Activated CD4-positive, alpha-beta T cell treated with anti-CD3 and anti-CD28 coated beads, Interleukin-2, Interleukin-6, amounts not matched to agents 100 ng/mL and 50 ng/mL, durations not matched to agents 16 hours and 8 hours (primary cell): ENCODE measurements at regions not wholly inside any gene's neighbourhood (a gene's known extent, or its start where the extent isn't known, plus 50 kb on each side); places are given as distances from the start of the nearest gene placed in this dataset.

Experiments
- DNase-seq: peaks from one replicate; pipeline ENCODE4 v3.0.0-alpha.2; 2020

- no peak for DNase-seq
Observed at GRCh38 chr13:72217142-72217541, 350.1 kb upstream of the DACH1 start.

GRCh38 chr13:72208112-72208645 is 341.2 kb upstream of the DACH1 start:
- DNase-seq: no peak

DNA sequence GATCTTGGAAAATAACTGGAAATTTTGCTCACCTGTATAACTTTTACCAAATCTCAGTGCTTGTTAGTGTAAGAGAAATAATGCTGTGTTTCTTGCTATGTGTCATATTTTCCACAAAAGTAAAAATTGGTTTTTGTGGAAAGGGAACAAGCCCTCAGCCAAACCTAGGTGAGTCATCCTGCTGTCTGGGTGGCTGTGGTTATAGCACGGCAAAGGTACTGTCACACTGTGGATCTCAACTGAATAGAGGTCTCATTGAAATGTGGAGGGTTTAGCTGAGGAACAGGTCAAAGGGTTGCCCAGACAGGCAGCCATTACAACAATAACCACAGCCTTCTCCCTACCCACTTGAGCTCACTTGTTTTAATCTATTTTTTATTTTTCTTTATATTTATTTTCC is 338.8 kb upstream of the DACH1 start:
- DNase-seq: no peak

- DNase-seq: no peak
Observed at GRCh38 chr13:72204291-72204690, 337.3 kb upstream of the DACH1 start.

DNA sequence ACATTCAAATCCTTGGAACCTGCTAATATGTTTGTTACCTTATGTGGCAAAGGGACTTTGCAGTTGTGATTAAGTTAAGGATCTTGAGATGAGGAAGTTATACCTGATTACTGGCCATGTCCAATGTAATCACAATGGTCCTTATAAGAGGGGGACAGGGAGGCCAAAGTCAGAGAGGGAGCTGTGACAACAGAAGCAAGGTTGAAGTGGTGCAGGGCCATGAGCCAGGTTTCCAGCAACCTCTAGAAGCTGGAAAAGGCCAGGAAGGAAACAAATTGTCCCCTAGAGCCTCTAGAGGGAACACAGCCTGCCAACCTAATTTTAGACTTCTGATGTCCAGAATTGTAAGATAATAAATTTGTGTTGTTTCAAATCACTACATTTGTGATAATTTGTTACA is 334.7 kb upstream of the DACH1 start:
- no peak for DNase-seq

DNA sequence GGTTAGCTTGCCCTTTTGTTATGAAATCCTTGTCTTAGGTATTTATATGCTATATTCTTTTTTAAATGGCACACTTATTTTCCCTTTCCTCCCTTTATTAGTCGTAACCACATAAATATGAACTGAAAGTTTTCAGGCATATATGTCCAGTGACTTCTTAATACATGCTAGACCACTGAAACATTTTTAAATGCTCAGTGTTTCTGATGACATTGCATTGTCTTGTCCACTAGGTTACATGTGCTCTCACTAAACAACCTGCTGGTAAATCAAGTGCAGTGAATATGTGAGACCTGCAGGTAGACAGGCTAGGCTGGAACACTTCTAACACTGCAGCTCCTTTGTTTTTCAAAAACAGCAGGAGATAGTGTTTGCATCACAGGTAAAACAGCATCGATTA is 332.6 kb upstream of the DACH1 start:
- no peak for DNase-seq

GRCh38 chr13:72198967-72199560 is 332.1 kb upstream of the DACH1 start:
- no peak for DNase-seq

DNA sequence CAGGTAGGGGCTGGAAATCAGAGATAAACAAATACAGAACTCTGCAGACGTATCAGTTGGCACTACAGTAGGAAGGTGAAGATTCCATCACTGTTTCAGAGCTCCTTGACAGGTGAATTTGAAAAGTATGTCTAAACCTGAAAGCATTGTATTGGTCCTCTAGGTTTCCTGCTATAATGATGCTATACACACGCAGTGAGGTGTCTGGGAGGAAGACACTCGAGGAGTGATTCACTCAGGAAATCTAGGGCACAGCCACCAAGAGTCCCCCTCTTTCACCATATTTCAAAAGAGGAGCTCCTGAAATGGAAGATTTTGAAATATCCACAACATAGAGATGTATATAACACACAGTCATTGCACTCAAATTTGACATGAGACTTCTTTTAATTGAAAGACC is 331.0 kb upstream of the DACH1 start:
- no peak for DNase-seq

DNA sequence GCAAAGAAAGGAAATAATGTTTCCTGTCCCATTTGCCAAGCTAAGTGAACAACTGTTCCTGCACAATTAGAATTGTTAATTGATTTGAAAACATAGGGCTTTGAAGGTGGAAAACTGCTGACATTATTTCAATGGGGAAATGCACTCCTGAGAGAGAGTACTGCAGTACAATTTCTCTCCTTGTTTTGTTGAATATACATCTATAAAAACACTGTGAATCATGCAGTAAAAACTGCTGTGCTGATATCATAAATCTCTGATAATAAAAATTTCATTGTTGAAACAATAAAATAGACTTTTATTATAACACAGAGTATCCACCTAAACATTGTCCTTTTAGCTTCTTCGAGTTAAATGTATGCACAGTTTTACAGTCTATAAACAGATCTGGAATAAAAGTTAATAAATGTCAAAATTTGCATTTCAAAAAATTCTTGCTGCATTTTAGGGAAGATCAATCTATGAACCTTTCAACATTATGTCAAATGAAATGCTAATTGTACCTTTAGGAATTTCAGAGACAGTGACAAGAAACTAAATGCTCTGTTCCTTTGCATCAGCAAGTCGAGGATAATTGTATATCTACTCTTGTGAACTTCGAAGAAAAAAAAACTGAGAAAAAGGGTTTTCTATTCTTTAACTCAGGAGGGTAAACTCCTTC is 328.2 kb upstream of the DACH1 start:
- no peak for DNase-seq

- DNase-seq: no peak
Observed at GRCh38 chr13:72194523-72194922, 327.5 kb upstream of the DACH1 start.

GRCh38 chr13:72186730-72187422 is 319.9 kb upstream of the DACH1 start:
- no peak for DNase-seq

DNA sequence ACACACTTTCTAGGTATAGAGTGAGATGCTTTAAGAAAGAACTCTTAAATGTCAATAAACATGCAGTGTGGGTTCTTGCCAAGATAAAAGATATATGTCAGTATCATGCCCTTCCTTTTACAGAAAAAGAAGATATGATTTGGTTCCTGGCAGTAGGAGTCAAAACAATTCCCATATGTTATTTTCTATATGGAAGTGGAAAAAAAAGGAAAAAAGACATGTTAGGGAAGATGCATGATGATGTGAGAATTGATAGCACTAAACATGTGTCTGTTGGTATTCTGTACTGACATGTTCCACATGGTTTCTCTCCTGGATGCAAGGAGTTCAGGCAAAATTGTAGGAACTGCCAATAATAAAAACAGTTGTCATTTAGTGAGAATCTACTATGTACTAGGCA is 318.8 kb upstream of the DACH1 start:
- DNase-seq: no peak

DNA sequence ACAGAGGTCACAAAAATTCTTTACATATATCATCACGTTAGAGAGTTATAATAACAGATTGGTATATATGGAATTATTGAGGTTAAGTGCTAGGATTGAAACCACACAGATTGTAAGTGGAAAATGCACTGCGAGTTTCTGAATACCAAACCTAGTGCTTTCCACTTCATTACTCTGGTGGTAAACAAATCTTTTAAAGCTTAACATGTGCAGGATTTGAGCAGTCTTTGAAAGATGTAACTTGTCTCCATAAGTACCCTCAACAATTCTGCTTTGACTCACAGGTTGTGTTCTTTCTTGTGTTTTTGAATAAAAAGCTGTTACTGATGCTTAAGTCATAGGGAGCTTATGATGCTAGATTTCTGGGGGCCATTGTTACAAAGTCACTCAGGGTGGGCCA is 314.7 kb upstream of the DACH1 start:
- no peak for DNase-seq

DNA sequence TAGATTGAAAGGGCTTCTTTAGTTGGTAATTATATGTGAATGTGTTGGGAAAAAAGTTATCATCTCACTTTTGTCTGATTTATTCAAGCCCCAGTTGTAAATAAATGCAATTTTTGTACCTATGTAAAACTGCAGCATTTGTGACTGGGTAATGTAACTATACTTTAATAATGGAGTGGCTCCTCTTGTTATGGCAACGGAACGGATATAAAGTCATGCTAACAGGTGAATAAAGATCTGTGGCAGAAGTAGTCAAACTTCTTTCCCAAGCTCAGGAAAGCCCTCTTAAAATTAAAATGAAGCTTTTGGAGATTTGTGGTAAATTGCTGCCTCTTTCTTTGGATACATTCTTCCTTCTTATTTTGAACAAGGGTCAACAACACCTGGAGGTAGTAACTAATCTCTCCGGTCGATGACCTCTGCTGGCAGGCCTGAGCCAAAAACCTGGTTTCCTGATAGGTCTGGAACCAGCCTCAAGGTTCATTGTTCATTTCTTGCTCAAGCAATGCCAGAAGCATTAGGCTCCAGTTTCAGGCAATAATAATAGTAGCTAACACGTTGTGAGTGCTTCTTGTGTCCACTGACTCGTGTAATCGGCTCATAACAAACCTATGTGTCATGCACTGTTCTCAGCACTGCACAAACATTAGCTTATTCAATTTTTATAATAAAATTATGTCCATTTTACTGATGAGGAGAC is 313.4 kb upstream of the DACH1 start:
- no peak for DNase-seq

- DNase-seq: no peak
Observed at GRCh38 chr13:72174549-72174948, 307.5 kb upstream of the DACH1 start.

- no peak for DNase-seq
Observed at GRCh38 chr13:72170571-72170970, 303.6 kb upstream of the DACH1 start.

DNA sequence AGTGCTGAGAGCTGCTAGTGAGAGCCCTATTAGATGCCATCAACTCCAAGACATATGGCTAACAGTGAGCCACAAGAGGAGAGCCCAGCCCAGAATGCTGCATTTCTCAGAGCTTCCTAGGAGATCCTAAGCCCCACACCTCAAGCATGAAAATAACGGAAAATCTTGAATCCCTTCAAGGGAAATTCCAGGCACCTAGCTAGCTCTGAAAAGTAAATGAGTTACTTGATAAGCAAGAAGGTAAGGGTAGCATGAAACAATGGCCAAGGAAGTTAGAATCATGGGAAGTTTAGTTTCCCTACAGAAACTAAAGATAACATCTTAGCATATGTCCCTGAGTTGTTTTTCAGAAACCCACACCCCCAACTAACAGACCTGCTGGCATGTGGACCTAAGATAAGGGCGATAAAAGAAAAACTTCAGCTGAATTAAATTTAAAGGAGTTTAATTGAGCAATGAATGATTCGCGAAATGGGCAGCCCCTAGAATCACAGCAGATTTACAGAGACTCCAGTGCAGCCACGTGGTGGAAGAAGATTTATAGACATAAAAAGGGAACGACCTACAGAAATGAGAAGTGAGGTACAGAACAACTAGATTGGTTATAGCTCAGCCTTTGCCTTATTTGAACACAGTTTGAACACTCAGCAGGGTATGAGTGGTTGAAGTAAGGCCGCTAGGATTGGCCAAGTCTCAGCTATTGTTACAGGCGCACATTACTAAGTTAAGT is 301.3 kb upstream of the DACH1 start:
- no peak for DNase-seq

- no peak for DNase-seq
Observed at GRCh38 chr13:72166102-72166650, 299.2 kb upstream of the DACH1 start.

GRCh38 chr13:72165276-72165675 is 298.3 kb upstream of the DACH1 start:
- DNase-seq: no peak

GRCh38 chr13:72164811-72165210 is 297.8 kb upstream of the DACH1 start:
- DNase-seq: no peak

- no peak for DNase-seq
Observed at GRCh38 chr13:72163678-72164077, 296.7 kb upstream of the DACH1 start.

DNA sequence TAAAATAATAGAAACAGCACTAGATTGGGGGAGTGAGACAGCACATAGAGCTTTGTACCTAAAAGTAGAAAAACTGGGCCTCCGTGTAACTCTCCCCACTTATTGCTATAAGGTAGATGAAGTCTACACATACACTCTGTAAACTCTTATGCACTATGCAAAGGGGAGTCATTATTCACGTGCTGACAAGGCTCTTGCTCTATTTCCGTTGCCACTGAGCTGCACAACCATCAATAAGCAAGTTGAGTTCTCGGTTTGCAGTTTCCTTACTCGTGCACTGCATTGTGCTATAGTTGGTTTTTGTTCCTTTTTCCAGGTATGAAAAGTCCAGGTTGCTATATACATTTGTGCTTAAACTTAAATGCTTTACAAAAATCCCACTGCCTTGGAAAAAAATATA is 294.0 kb upstream of the DACH1 start:
- DNase-seq: no peak

- no peak for DNase-seq
Observed at GRCh38 chr13:72156760-72157159, 289.8 kb upstream of the DACH1 start.
